ENCODE measurements at regions not wholly inside any gene's neighbourhood (a gene's known extent, or its start where the extent isn't known, plus 50 kb on each side); places are given as distances from the start of the nearest gene placed in this dataset.
"Not testable (repeated sequence)": the region's sequence is repeated elsewhere in the genome, so short reads cannot be mapped to it uniquely, and the experiment has no call there.

GRCh38 chr2:43003702-43004101, 211.3 kb upstream of the HAAO start:
- no peak for FAIRE-seq
- no peak for DNase-seq (ENCODE audit: insufficient read length, low spot score)

GRCh38 chr2:43001787-43002468, 209.5 kb upstream of the HAAO start:
- FAIRE-seq = no peak
- TF ChIP-seq POLR2A (IDR thresholded peaks at IDR 0.05; ENCODE audit: low read depth, low read length) (no peak), TAF1 (IDR thresholded peaks at IDR 0.05; ENCODE audit: low read depth, low read length) (no peak), SPI1 (IDR thresholded peaks at IDR 0.05; ENCODE audit: low read depth, low read length) (no peak), POU2F2 (IDR thresholded peaks at IDR 0.05; ENCODE audit: low read depth, low read length) (no peak), PAX5 (IDR thresholded peaks at IDR 0.05; ENCODE audit: insufficient read depth, low read length, severe bottlenecking) (no peak), POLR2AphosphoS5 (IDR thresholded peaks at IDR 0.05; ENCODE audit: low read depth, low read length) (no peak)
- DNase-seq (ENCODE audit: insufficient read length, low spot score) = no peak

More at GRCh38 chr2:43003702-43004101, 211.3 kb upstream of the HAAO start:
- TF ChIP-seq PAX5 (IDR thresholded peaks at IDR 0.05; ENCODE audit: insufficient read depth, low read length, severe bottlenecking) (no peak), POU2F2 (IDR thresholded peaks at IDR 0.05; ENCODE audit: low read depth, low read length) (no peak)

GRCh38 chr2:43001055-43001378, 208.6 kb upstream of the HAAO start:
- TF ChIP-seq POLR2A (IDR thresholded peaks at IDR 0.05; ENCODE audit: low read depth, low read length) (no peak), TAF1 (IDR thresholded peaks at IDR 0.05; ENCODE audit: low read depth, low read length) (no peak), SPI1 (IDR thresholded peaks at IDR 0.05; ENCODE audit: low read depth, low read length) (no peak), PAX5 (IDR thresholded peaks at IDR 0.05; ENCODE audit: insufficient read depth, low read length, severe bottlenecking) (no peak), POU2F2 (IDR thresholded peaks at IDR 0.05; ENCODE audit: low read depth, low read length) (no peak), POLR2AphosphoS5 (IDR thresholded peaks at IDR 0.05; ENCODE audit: low read depth, low read length) (no peak)
- DNase-seq (ENCODE audit: insufficient read length, low spot score) = no peak
- FAIRE-seq = no peak

- TF ChIP-seq PAX5 (IDR thresholded peaks at IDR 0.05; ENCODE audit: insufficient read depth, low read length, severe bottlenecking) (no peak), POLR2AphosphoS5 (IDR thresholded peaks at IDR 0.05; ENCODE audit: low read depth, low read length) (no peak), POLR2A (IDR thresholded peaks at IDR 0.05; ENCODE audit: low read depth, low read length) (no peak), TAF1 (IDR thresholded peaks at IDR 0.05; ENCODE audit: low read depth, low read length) (no peak), POU2F2 (IDR thresholded peaks at IDR 0.05; ENCODE audit: low read depth, low read length) (no peak), SPI1 (IDR thresholded peaks at IDR 0.05; ENCODE audit: low read depth, low read length) (no peak)
- DNase-seq (ENCODE audit: insufficient read length, low spot score) (no peak), FAIRE-seq (no peak)
Measured at GRCh38 chr2:43000242-43001054, 208.1 kb upstream of the HAAO start.

GRCh38 chr2:42999856-43000241, 207.5 kb upstream of the HAAO start:
- FAIRE-seq (no peak), DNase-seq (ENCODE audit: insufficient read length, low spot score) (no peak)
- TF ChIP-seq POLR2AphosphoS5 (IDR thresholded peaks at IDR 0.05; ENCODE audit: low read depth, low read length) (no peak), PAX5 (IDR thresholded peaks at IDR 0.05; ENCODE audit: insufficient read depth, low read length, severe bottlenecking) (no peak), TAF1 (IDR thresholded peaks at IDR 0.05; ENCODE audit: low read depth, low read length) (no peak), SPI1 (IDR thresholded peaks at IDR 0.05; ENCODE audit: low read depth, low read length) (no peak), POU2F2 (IDR thresholded peaks at IDR 0.05; ENCODE audit: low read depth, low read length) (no peak)

- FAIRE-seq (no peak), DNase-seq (ENCODE audit: insufficient read length, low spot score) (no peak)
- no peak for TF ChIP-seq TAF1 (IDR thresholded peaks at IDR 0.05; ENCODE audit: low read depth, low read length)
- TF ChIP-seq SPI1 (IDR thresholded peaks at IDR 0.05; ENCODE audit: low read depth, low read length) = no peak
- TF ChIP-seq POU2F2 (IDR thresholded peaks at IDR 0.05; ENCODE audit: low read depth, low read length) = no peak
- TF ChIP-seq PAX5 (IDR thresholded peaks at IDR 0.05; ENCODE audit: insufficient read depth, low read length, severe bottlenecking) = no peak
- TF ChIP-seq POLR2A (IDR thresholded peaks at IDR 0.05; ENCODE audit: low read depth, low read length) = no peak
- TF ChIP-seq POLR2AphosphoS5 (IDR thresholded peaks at IDR 0.05; ENCODE audit: low read depth, low read length) = no peak
Measured at GRCh38 chr2:42999391-42999841, 207.0 kb upstream of the HAAO start.

- FAIRE-seq (no peak), DNase-seq (ENCODE audit: insufficient read length, low spot score) (no peak)
- TF ChIP-seq SPI1 (IDR thresholded peaks at IDR 0.05; ENCODE audit: low read depth, low read length) (no peak), TAF1 (IDR thresholded peaks at IDR 0.05; ENCODE audit: low read depth, low read length) (no peak), POU2F2 (IDR thresholded peaks at IDR 0.05; ENCODE audit: low read depth, low read length) (no peak), POLR2AphosphoS5 (IDR thresholded peaks at IDR 0.05; ENCODE audit: low read depth, low read length) (no peak), PAX5 (IDR thresholded peaks at IDR 0.05; ENCODE audit: insufficient read depth, low read length, severe bottlenecking) (no peak), POLR2A (IDR thresholded peaks at IDR 0.05; ENCODE audit: low read depth, low read length) (no peak)
Measured at GRCh38 chr2:42998721-42999120, 206.3 kb upstream of the HAAO start.

- TF ChIP-seq PAX5 (IDR thresholded peaks at IDR 0.05; ENCODE audit: insufficient read depth, low read length, severe bottlenecking) = no peak
- no peak for TF ChIP-seq TAF1 (IDR thresholded peaks at IDR 0.05; ENCODE audit: low read depth, low read length)
- TF ChIP-seq POLR2AphosphoS5 (IDR thresholded peaks at IDR 0.05; ENCODE audit: low read depth, low read length) = no peak
- TF ChIP-seq SPI1 (IDR thresholded peaks at IDR 0.05; ENCODE audit: low read depth, low read length) = no peak
- TF ChIP-seq POU2F2 (IDR thresholded peaks at IDR 0.05; ENCODE audit: low read depth, low read length) = no peak
- no peak for TF ChIP-seq POLR2A (IDR thresholded peaks at IDR 0.05; ENCODE audit: low read depth, low read length)
- no peak for DNase-seq (ENCODE audit: insufficient read length, low spot score)
- no peak for FAIRE-seq
Measured at GRCh38 chr2:42996528-42996927, 204.1 kb upstream of the HAAO start.

- no peak for TF ChIP-seq POU2F2 (IDR thresholded peaks at IDR 0.05; ENCODE audit: low read depth, low read length)
- no peak for TF ChIP-seq SPI1 (IDR thresholded peaks at IDR 0.05; ENCODE audit: low read depth, low read length)
- no peak for TF ChIP-seq PAX5 (IDR thresholded peaks at IDR 0.05; ENCODE audit: insufficient read depth, low read length, severe bottlenecking)
- TF ChIP-seq POLR2AphosphoS5 (IDR thresholded peaks at IDR 0.05; ENCODE audit: low read depth, low read length) = no peak
- no peak for TF ChIP-seq TAF1 (IDR thresholded peaks at IDR 0.05; ENCODE audit: low read depth, low read length)
- TF ChIP-seq POLR2A (IDR thresholded peaks at IDR 0.05; ENCODE audit: low read depth, low read length) = no peak
- FAIRE-seq (no peak), DNase-seq (ENCODE audit: insufficient read length, low spot score) (no peak)
Measured at GRCh38 chr2:42995752-42996422, 203.5 kb upstream of the HAAO start.

GRCh38 chr2:42989283-42990081, 197.1 kb upstream of the HAAO start:
- not testable (repeated sequence) for DNase-seq (ENCODE audit: insufficient read length, low spot score); FAIRE-seq

GRCh38 chr2:42988055-42988454, 195.7 kb upstream of the HAAO start:
- not testable (repeated sequence) for DNase-seq (ENCODE audit: insufficient read length, low spot score); FAIRE-seq
